ENCODE measurements at regions not wholly inside any gene's neighbourhood (a gene's known extent, or its start where the extent isn't known, plus 50 kb on each side); places are given as distances from the start of the nearest gene placed in this dataset.

DNA sequence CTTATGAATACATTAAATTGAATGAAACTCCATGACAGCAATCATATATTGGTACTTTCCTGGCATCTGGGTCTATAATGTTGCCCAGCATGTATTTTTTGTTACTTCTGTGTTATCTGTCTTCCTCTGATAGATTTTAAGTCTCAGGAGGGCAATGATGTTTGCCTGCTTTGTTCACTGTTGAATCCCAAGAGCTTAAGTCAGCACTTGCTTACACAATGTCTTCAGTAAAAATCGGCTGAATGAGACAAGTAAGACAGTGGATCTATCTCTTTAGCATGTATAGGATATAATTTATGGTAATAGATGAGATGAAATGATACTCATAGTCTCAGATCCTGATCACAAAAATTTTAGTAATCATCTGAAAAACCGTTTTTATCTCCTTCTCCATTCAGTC, 1034.9 kb upstream of the EPHA7 start:
- no peak overlapping the region for H3K27ac ChIP-seq
- TF ChIP-seq ZFX (IDR thresholded peaks at IDR 0.05) = no peak
- TF ChIP-seq, protein P1, sequence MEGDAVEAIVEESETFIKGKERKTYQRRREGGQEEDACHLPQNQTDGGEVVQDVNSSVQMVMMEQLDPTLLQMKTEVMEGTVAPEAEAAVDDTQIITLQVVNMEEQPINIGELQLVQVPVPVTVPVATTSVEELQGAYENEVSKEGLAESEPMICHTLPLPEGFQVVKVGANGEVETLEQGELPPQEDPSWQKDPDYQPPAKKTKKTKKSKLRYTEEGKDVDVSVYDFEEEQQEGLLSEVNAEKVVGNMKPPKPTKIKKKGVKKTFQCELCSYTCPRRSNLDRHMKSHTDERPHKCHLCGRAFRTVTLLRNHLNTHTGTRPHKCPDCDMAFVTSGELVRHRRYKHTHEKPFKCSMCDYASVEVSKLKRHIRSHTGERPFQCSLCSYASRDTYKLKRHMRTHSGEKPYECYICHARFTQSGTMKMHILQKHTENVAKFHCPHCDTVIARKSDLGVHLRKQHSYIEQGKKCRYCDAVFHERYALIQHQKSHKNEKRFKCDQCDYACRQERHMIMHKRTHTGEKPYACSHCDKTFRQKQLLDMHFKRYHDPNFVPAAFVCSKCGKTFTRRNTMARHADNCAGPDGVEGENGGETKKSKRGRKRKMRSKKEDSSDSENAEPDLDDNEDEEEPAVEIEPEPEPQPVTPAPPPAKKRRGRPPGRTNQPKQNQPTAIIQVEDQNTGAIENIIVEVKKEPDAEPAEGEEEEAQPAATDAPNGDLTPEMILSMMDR (conservative IDR thresholded peaks at IDR 0.05) = no peak

DNA sequence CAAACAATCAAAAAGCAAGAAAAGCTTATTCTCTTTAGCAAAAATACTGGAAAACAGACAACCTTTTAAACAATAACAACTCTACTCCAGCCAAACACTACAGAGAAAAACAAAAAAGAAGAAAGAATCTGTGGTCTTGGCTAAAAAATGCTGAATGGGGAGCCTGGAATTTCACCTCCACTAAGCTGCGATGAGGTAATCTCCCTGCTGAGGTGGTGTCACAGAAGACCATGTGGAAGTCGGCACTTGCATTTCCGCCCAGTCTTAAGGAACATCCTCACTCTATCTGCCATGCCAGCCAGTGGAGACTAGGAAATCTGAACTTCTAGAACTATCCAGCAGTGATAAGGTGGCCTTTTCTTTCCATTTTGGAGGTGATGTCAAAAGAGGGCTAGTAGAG, 1026.8 kb upstream of the EPHA7 start:
- TF ChIP-seq ZFX (IDR thresholded peaks at IDR 0.05) = no peak
- TF ChIP-seq, protein P1 (conservative IDR thresholded peaks at IDR 0.05) = no peak
- no peak overlapping the region for H3K27ac ChIP-seq

DNA sequence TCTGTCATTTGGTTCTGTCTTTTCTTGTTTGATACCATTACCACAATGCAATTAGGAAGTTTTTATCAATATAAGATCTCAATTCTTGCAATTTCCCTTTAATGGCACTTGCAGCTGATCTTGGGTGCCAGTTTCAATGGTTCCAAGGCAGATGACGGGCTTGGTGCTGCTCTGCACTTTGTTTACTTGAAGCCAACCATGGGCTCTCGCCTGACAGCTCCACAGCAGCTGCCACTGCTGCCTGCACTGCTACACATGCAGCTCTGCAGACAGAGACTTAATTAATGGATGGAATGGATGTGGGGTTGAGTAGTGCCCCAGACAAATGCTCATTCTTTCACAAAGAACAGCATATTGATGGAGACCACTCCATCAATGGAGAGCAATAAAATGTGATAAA, 1024.3 kb upstream of the EPHA7 start:
- no peak overlapping the region for H3K27ac ChIP-seq
- TF ChIP-seq, protein P1 (conservative IDR thresholded peaks at IDR 0.05) = no peak

GRCh38 chr6:94424692-94425091, 1005.3 kb upstream of the EPHA7 start:
- no peak for TF ChIP-seq ZFX (IDR thresholded peaks at IDR 0.05)
- TF ChIP-seq, protein P1 (conservative IDR thresholded peaks at IDR 0.05) = no peak
- H3K27ac ChIP-seq = no peak overlapping the region

GRCh38 chr6:94417363-94417762, 998.0 kb upstream of the EPHA7 start:
- no peak for TF ChIP-seq ZFX (IDR thresholded peaks at IDR 0.05)
- TF ChIP-seq, protein P1 (conservative IDR thresholded peaks at IDR 0.05) = no peak

GRCh38 chr6:94414041-94414440, 994.7 kb upstream of the EPHA7 start:
- H3K27ac ChIP-seq = no peak overlapping the region

More at GRCh38 chr6:94417363-94417762, 998.0 kb upstream of the EPHA7 start:
- H3K27ac ChIP-seq = no peak overlapping the region

DNA sequence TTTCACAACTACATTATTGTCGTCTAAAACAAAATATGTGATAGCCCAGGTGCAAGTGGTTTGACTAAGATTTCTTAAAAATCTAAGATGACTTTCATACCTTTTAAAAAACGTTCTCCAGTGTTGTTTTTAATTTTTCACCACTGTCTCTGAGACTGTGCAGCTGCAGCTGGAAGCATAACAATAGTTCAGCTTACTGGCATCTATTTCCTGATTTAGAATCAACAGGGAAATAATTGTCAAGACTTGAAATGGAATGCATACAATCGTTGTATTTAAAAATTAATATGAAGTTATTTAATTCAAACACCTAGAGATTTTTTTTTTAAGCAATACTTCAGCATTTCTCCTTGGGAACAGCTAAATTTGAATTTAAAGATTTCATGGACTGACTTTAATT, 982.0 kb upstream of the EPHA7 start:
- no peak overlapping the region for H3K27ac ChIP-seq
- TF ChIP-seq ZFX (IDR thresholded peaks at IDR 0.05) = no peak
- TF ChIP-seq, protein P1 (conservative IDR thresholded peaks at IDR 0.05) = no peak

More at GRCh38 chr6:94414041-94414440, 994.7 kb upstream of the EPHA7 start:
- TF ChIP-seq, protein P1 (conservative IDR thresholded peaks at IDR 0.05) = no peak
- TF ChIP-seq ZFX (IDR thresholded peaks at IDR 0.05) = no peak
